ENCODE measurements at regions not wholly inside any gene's neighbourhood (a gene's known extent, or its start where the extent isn't known, plus 50 kb on each side); places are given as distances from the start of the nearest gene placed in this dataset.

DNA sequence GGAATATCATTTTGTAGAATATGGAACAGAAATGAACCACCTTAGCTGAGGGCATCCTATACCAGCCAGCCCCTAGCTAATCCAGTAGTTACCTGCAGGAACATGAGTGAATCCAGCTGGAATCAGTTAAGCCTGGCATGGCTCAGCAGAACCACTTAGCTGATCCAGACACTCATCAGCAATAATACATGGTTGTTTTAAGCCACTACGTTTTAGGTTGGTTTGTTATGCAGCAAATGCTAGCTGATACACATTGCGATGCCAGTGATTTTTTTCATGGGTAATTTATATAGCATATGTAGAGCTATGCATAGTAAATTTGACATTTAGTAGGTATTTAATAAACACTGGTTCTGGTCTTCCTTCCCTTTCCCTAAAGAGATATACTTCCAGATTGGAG is 201.9 kb upstream of the JAG1 start:
- no peak overlapping the region for H4K5ac ChIP-seq (ENCODE audit: insufficient read length, low read depth, low read length)
- H2BK5ac ChIP-seq (ENCODE audit: low read depth, low read length) = no peak overlapping the region
- TF ChIP-seq CHD2 (IDR thresholded peaks at IDR 0.05; ENCODE audit: low read length) (no peak), CREB1 (IDR thresholded peaks at IDR 0.05) (no peak), EP300 (IDR thresholded peaks at IDR 0.05; ENCODE audit: borderline replicate concordance in 1 of 2, low read depth in 2 of 2, low read length in 2 of 2) (no peak), RAD21 (IDR thresholded peaks at IDR 0.05 in 1 of 2, conservative IDR thresholded peaks at IDR 0.05 in 1 of 2; ENCODE audit: low read depth in 2 of 2, low read length in 2 of 2) (no peak), SRF (IDR thresholded peaks at IDR 0.05; ENCODE audit: low read depth, low read length) (no peak), SIX5 (IDR thresholded peaks at IDR 0.05; ENCODE audit: low read depth, low read length) (no peak), EGR1 (IDR thresholded peaks at IDR 0.05; ENCODE audit: borderline replicate concordance, low read depth, low read length) (no peak), JUN (IDR thresholded peaks at IDR 0.05; ENCODE audit: low read depth, low read length) (no peak), HDAC2 (IDR thresholded peaks at IDR 0.05; ENCODE audit: borderline replicate concordance in 1 of 2, low read depth in 2 of 2, low read length in 2 of 2) (no peak), CTBP2 (IDR thresholded peaks at IDR 0.05; ENCODE audit: borderline replicate concordance, insufficient read depth, insufficient read length, low read length) (no peak), BCL11A (IDR thresholded peaks at IDR 0.05; ENCODE audit: low read depth in 2 of 2, low read length in 2 of 2) (no peak), ASH2L (IDR thresholded peaks at IDR 0.05; ENCODE audit: low read length) (no peak), SP4 (IDR thresholded peaks at IDR 0.05; ENCODE audit: low read length) (no peak), RFX5 (IDR thresholded peaks at IDR 0.05; ENCODE audit: borderline replicate concordance, low read depth, low read length) (no peak)
- H3K36me3 ChIP-seq (ENCODE audit: control insufficient read depth in 2 of 4, insufficient read depth in 4 of 4, low read length in 3 of 4) = no peaks in the 10 kb centered on the region
- POLR2A ChIA-PET (ENCODE audit: partially characterized antibody) = no interaction called here
- H4K20me1 ChIP-seq (replicated peaks in 1 of 2; ENCODE audit: control insufficient read depth in 1 of 2, insufficient read depth in 2 of 2, low read length in 2 of 2) = no peaks in the 10 kb centered on the region
- H3K18ac ChIP-seq (ENCODE audit: extremely low read depth, low read length) = no peak overlapping the region
- no peak overlapping the region for H3K27ac ChIP-seq (ENCODE audit: low read depth, low read length)
- H2BK120ac ChIP-seq (replicated peaks; ENCODE audit: low read depth, low read length) = no peak overlapping the region
- no peak overlapping the region for H3K23ac ChIP-seq (ENCODE audit: insufficient read length)
- no peak overlapping the region for H2AK5ac ChIP-seq (ENCODE audit: low read depth, low read length)
- no peaks in the 10 kb centered on the region for H3K79me1 ChIP-seq (ENCODE audit: low read depth, low read length)
- H3K27me3 ChIP-seq (replicated peaks in 1 of 4; ENCODE audit: control insufficient read depth in 3 of 4, extremely low read depth in 1 of 4, insufficient read depth in 3 of 4, low read length in 3 of 4) = no peaks in the 10 kb centered on the region
- FAIRE-seq = no peak
- no peak overlapping the region for H3K14ac ChIP-seq (ENCODE audit: insufficient read length)
- H3K23me2 ChIP-seq (ENCODE audit: low read depth, low read length) = no peaks in the 10 kb centered on the region
- no peaks in the 10 kb centered on the region for H3K4me1 ChIP-seq (replicated peaks in 1 of 4; ENCODE audit: control insufficient read depth in 3 of 4, insufficient read depth in 4 of 4, low read length in 3 of 4)
- H3K9me3 ChIP-seq (ENCODE audit: insufficient read depth in 2 of 2, low read depth in 1 of 2, low read length in 1 of 2) = 0 out of 4 replicates have a peak, but pooled peaks cover 0 to 4% of the 10 kb centered on the region in 2 experiments
- no peak overlapping the region for H2BK15ac ChIP-seq (ENCODE audit: low read length)
- no peak overlapping the region for H3K4me3 ChIP-seq (ENCODE audit: extremely low read depth in 1 of 4, insufficient read depth in 2 of 4, low read depth in 3 of 4, low read length in 4 of 4)
- DNase-seq (ENCODE audit: low read depth in 1 of 2, low spot score in 2 of 2) = no peak
- H2BK12ac ChIP-seq (ENCODE audit: low read depth, low read length) = no peak overlapping the region
- no peak overlapping the region for H4K8ac ChIP-seq (ENCODE audit: extremely low read depth, insufficient read depth, low read length)
- no peaks in the 10 kb centered on the region for H3K79me2 ChIP-seq (ENCODE audit: control insufficient read depth in 1 of 2, insufficient read depth in 2 of 2, low read length in 2 of 2)
- H2AFZ ChIP-seq (ENCODE audit: low read length) = no peak overlapping the region
- no peak overlapping the region for H2BK20ac ChIP-seq (ENCODE audit: low read length)
- WGBS, 2 experiments (ENCODE audit: extremely low coverage in 1 of 2, insufficient coverage in 1 of 2, insufficient read length in 1 of 2, insufficient replicate concordance in 2 of 2, low coverage in 1 of 2, low lambda C conversion rate in 2 of 2, missing lambda C conversion rate in 1 of 2) = 93% methylated on average over 2 of the region's 2 CpGs; no CpG with 5 or more reads in 1 of the 2 experiments
- H3K9ac ChIP-seq (replicated peaks in 1 of 4; ENCODE audit: extremely low read depth in 1 of 4, low read depth in 3 of 4, low read length in 3 of 4) = no peak overlapping the region
- no peak overlapping the region for H3K4me2 ChIP-seq (ENCODE audit: insufficient read depth in 1 of 2, low read depth in 2 of 2, low read length in 2 of 2)
- no peak overlapping the region for H4K91ac ChIP-seq (replicated peaks; ENCODE audit: insufficient read length, low read length)
- no peak overlapping the region for H3K4ac ChIP-seq (replicated peaks; ENCODE audit: insufficient read length, low read depth, low read length)
- H3K56ac ChIP-seq (replicated peaks; ENCODE audit: insufficient read length, low read depth, low read length) = no peak overlapping the region
- CTCF ChIA-PET (ENCODE audit: partially characterized antibody) = no interaction called here

Measured in H1 (cell line).